HG03097 (cell line): ENCODE measurements at regions not wholly inside any gene's neighbourhood (a gene's known extent, or its start where the extent isn't known, plus 50 kb on each side); places are given as distances from the start of the nearest gene placed in this dataset.
"Not testable (repeated sequence)": the region's sequence is repeated elsewhere in the genome, so short reads cannot be mapped to it uniquely, and the experiment has no call there.

ENCODE experiments used
- ATAC-seq: cut with Tn5 transposase; IDR thresholded peaks from one replicate; pipeline ENCODE4 v1.9.1; 2021; ENCODE audit not compliant: unreplicated experiment, low FRiP score

DNA sequence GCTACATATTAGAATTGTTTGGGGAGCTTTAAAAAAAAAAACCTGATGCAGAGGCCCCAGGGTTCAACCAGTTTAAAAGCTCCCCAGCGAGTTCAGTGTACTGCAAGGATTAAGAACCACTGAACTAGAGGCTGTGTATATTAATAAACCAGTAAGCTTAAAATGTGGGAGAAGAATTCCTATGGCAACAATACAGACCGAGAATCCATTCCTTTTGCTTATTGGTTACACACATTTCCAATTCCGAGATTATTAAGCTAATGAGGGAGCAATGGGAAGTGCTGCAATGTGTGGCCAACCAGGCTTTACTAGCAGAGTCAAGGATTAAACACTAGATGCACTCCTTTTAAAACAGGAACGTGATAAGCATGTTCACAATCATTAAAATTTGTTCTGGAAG is 204.4 kb downstream of the TDRD15 start:
- no peak for ATAC-seq

DNA sequence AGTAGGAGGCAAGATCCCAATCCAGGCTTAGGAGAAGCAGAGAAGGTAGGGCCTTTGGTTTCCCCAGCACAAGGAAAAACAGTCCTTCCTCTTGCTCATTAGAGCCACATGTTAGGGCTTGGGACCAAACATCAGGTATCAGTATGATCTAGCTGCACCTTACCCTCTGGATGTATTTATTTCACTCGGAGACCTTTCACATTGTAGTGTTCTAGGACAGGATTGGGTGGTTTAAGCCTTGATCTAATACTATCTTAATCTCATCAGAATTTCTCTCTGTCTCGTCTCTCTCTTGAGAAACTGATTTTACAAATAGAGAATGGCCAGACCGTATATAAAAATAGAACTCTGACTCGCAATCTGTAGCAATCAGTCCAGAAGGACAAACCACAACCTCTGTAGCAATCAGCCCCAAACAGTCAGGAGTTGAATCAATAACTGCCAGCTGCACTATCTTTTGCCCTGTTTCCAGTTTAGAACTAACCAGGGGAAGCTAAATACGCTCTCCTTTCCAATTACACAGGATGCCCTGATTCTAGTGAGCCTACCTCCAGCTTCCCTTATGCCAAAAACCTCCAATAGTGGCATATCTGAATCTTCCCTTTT is 207.1 kb downstream of the TDRD15 start:
- ATAC-seq: no peak

DNA sequence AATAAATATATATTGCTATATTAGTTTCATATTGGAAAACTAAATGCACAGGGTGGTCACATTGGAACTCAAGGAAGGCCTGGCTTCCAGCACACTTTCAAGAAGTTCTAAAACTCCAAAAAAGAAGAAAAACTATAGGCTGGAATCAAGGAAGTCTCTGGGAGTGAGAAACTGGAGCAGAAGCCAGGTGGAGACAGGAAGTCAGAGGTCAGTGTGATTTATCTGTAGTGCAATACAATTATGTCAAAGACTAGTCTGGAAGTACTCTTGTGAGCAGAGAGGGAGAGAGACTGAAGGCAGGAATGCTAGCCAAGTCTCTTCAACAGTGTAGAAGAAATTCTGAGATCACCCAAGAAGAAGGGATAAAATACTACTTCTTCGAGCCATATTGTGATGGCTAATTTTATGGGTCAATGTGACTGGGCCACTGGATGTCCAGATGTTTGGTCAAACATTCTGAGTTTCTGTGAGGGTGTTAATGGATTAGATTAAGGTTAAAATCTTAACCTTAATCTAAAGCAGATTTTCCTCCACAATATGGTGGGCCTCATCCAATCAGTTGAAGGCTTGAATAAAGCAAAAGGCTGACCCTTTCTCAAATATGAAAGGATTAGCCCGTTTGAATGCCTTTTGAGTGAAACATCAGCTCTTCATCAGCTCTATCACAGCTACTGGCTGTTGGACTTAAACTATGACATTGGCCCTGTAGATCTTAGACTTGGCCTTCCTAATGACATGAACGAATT is 208.0 kb downstream of the TDRD15 start:
- ATAC-seq: no peak

DNA sequence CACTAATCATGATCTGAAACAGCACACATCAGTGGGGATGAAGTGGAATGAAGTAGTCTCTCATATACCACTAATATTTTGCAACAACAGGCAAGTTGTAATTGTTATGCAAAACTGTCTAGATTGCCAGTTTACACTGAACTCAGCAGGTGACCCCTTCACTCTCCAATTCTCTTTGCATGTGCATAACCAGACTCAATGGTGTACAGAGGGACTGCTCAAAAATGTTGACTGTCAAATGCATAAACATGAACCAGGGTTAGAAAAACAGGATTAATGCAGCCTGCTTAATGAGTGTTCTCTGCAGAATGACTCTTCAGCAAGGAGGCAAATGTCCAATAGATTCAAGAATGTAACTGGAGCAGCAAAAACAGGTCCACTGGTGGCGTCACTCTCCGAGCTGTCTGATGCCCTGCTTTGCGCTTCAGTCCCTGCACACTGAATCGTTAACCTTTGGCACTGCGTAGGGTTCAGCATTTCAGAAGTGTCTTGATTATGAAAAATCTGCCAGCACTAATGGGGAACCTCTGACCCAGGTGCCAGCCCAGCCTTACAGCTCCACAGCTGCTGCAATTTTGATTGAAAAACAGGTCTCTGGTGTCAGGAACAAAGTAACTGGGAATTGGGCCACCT is 209.3 kb downstream of the TDRD15 start:
- no peak for ATAC-seq

DNA sequence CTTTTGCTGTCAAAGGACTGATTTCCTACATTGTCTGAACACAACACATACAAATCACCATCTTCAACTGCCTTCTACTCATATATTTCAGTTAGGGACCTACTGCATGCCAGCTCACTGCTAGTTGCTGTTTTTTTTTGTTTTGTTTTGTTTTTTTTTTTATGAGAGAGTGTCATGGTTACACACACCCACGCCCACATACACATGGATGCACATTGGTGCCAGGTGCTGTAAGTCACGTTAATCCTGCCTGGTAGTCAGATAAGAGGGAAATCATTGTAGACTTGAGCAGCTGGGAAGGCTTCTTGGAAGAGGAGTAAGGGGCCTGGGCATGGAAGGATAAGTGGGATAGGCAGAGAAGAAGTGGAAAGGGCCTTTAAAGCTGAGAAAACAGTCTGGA is 209.9 kb downstream of the TDRD15 start:
- no peak for ATAC-seq

DNA sequence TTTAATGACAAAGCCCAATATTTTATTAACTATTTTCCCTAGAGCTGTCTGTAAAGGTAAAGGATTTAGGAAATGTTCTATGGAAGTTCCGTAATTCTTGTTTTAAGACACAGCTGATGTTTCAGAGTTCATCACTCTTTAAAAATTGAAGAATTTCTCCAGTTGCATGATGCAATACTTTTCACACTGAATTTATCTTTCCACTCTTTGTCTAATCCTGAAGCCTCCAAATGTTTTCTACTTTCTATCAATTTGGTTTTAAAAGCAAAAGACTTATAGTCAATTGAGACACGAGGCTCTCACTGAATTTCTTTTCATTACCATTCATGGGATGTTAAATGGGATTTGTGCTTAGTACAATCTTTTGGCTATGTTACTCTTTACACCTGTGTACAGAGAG is 223.2 kb downstream of the TDRD15 start:
- no peak for ATAC-seq

DNA sequence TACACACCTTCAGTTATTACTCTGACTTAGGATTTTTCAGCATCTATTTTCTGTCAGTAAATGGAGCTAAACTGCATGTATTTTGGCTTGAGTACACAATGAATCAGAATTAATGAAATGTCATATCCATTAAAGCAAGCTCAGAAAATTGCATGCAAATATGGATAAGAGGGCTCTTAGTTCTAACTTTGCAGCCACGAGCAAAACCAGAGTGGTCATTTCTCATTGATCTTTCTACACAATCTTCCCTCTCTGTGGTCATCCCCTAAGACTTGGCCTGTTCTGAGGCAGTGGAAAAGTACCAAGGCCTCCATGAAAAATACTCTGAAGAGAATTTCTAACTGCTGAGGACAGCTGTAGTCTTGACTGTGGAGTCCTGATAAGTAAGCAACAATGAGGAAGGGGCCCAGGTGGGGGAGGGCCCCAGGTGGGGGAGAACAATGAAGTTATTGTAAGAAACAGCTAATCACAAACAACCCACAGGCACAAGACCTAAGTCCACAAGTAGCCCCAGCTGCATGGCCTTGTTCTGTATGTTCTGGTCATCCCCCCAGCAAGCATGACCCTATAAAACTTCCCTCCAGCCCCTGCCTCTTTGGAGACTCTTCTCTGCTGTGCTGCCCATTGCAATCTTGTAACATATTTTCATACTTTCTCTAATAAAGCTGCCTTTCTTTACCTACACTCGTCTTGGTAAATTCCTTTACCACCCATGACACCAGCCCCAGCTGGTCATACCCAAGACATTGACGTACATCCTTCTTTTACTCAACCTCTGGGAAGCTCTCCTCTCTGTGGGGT is 230.3 kb downstream of the TDRD15 start:
- no peak for ATAC-seq

DNA sequence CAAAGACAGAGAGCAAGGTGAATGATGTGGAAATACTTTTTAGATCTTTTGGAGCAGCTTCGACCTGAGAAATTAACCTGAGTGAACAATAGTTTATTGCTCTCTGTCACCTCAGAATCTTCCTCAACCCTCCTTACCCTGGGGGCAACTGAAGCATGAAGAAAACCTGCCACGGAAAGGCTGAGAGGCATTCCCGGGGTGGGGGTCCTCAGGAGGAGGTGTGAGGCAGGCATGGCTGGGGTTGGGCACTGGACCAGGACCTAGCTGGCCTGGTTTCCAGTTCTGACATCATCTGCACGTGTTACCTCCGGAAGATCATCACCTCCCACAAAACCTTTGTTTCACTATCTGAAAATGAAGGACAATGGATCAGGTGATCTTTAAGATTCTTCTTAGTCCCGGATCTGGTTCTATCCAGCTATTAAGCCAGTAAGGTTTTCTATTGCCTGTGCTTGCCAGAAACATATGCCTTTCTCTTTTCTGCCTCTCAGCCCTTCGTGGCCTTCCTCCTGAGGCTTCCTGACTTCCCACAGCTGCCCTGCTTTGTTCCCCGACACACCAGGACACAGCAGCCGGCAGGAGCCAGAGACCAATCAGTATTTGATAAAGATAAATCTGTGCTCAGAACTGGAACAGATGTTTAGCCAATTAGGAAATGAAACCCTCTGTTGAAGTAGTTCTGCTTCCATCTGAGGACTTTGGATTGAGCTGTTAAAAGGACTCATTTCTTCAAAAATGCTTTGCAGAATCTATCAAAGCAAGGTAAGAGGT is 232.5 kb downstream of the TDRD15 start:
- ATAC-seq: no peak

DNA sequence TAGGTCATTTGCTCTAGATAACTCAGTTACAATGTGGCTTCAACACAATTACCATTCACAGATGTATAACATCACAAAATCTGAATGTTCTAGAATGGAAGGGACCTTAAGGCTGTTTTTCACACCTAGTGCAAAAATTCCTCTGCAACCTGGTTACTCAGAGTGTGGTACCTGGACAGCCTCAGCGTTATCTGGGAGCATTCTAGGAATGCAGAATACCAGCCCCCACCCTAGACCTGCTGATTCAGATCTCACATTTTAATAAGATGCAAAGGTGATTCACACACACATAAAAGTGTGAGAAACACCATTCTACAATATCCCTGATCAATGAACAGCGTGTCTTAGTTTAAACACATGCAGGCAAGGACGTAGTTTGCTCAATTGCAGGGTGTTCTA is 233.1 kb downstream of the TDRD15 start:
- no peak for ATAC-seq

DNA sequence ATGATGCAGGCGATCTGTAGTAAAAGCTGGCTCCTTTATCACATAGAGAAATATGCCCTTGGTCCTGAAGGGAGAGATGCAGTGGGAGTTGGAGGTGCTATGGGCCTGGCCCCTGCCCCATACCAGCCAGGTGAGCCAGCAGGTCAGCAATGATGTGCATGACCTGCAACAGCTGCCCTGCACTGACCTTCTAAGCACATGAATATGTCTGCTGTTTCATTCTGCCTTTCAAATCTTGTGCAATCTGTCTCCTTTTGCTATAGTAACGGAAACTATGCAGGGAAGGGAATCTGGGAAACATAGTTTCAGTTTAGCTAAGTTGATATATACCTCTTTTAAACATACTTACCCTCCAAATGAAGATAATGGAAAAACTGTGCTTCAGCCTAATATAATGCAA is 235.2 kb downstream of the TDRD15 start:
- no peak for ATAC-seq

DNA sequence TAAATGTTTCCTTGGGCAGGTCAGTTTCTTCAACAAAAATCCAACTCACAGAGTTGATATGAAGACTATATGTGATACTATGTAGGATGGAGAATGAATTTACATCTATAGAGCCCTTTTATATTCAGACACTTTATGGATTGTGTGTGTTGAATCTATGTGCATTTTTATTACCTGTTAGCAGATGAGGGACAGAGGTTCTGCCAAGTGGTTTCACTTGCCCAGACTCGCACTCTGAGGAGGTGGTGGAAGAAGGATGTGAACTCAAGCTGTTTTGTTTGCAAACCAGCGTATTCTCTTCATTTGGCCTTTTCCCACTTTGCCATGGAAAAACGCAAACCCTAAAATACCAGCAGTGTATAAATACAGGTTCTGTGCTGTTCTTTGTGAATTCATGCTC is 237.6 kb downstream of the TDRD15 start:
- no peak for ATAC-seq

DNA sequence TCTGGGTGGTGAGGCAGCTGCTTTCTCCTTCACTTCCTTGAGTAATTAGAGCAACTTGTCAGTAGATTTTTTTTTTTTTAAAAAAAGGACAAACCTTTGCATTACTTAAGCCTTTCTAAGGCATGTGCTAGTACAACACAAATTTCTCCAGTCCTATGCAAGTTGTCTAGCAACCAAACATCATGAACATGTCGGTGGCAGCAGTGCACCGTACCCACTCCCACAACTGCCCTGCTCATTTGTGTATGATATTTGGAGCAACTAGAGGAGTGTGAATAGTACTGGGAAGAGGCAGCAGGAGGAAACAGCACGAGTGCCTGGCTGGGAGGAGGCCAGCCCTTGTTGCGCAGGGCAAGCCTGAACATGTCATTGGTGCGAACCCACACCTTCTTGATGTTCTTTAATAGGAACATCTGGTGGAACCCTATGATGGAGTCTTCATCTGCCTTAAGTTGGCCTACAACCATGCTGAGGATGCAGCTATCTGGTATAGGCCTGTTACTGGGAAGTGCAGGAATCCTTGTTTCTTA is 238.3 kb downstream of the TDRD15 start:
- no peak for ATAC-seq

DNA sequence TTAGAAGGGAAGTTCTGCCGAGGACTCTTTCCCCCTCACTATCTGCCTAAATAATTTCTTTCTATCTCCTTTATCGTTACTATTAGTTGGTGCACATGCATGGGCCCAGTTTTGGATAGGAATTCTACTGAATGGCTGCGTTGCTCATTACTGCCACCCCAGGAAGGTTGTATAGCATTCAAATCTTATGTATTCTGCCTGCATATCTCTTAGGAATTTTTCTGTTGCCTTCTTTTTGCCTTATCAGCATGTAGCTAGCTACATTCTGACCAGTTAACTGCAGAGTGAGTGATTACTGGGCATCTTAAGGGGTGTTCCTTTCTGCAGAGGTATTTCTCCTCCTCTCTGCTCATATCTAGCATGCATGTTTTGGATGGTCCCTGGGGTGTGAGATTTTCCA is 239.6 kb downstream of the TDRD15 start:
- ATAC-seq: no peak

DNA sequence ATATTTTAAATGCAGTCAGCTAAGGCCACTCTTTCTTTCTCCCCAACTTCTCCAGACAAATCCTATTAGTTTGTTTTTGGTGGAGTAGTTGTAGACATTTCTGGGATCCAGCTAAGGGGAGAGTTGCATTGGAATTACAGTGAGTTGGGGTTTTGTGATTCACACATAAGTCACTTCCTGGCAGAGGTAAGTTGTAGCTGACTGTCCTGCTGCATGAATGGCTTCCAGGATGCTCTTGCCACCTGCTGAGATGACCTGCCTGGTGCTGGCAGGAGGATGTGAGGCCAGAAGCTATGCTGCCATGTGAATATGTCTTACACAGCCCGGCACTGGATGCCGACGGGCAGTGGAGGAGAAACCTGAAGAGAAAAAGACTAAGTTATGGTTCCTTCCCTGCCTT is 243.7 kb downstream of the TDRD15 start:
- no peak for ATAC-seq

DNA sequence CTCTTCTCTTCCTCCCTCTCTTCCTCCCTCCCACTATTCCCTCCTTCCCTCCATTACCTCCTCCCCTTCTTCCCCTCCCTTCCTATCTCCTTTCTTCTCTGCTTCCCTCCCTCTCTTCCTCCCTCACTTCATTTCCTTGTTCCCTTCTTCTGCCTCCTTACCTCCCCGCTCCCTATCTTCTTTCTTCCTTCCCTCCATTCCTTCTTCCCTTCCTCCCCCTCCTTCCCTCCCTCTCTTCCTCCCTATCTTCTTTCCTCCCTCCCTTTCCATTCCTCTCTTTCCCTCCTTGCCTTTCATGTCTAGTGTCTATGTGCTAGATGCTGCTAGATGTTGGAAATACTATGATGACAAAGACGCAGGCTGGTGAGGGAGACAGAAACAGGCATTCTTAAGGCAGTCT is 246.0 kb downstream of the TDRD15 start:
- no peak for ATAC-seq

DNA sequence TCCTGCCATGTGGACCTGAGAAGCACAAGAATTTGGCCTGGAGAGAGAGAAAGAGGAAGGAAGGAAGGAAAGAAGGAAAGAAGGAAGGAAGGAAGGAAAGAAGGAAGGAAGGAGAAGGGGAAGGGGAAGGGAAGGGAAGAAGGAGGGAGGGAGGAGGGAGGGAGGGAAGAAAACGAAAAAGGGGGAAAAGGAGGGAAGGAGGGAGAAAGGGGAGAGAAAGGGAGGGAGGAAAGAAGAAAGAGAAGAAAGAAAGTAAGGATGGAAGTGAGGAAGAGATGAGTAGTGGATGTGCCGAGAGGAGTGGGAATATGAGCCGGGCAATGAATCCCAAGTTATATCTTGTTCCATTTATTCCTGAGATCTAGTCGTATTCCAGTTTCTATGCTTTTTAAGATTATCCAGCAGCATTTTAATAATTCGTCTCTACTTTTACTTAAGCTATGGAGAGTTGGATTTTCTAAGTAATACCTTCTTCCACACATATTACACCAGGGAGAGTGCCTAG is 247.8 kb downstream of the TDRD15 start:
- no peak for ATAC-seq

DNA sequence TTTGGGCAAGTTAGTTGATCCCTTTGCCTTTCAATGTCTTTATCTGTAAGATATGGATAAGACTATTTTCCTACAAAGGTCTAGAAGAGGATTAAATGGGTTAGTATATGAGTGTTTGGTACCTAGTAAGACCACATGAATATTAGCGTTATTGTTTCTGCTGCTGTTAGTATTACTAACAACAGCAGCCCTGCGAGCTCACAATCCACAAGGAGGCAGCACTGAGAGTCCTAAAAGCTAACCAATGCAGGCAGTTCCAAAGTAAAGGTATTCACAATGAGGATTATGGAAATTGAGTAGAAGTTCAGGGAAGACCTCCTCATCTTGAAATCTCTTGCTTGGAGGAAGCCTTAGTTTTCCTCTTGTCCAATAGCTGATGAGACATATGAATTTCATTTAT is 248.9 kb downstream of the TDRD15 start:
- ATAC-seq: no peak

DNA sequence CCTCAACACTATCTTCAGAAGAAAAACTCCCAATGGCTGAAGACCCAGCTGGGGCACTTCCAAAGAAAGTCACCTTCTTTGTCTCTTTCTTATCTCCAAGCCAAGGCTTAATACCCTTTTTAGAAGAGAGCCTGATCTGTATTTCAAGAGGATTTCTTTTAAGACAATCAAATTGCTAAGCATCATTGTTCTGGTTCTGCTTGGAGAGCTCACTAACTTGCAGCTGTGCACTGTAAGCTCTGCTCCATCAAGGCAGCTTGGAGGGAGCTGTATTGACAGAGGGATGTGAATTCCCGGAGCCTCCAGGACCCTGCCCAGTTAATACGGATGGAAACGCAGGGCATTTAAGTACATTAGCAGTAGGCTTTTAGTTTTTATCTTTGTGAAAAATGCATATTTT is 253.1 kb downstream of the TDRD15 start:
- ATAC-seq: no peak

DNA sequence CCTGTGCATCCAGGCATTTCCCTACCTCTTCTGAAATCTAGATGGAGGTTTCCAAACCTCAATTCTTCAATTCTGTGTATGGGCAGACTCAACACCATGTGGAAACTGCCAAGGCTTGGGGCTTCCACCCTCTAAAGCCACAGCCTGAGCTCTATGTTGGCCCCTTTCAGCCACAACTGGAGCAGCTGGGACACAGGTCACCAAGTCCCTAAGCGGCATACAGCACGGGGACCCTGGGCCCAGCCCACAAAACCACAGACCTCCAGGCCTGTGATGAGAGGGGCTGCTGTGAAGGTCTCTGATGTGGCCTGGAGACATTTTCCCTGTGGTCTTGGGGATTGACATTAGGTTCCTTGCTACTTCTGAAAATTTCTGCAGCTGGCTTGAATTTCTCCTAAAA is 255.4 kb downstream of the TDRD15 start:
- ATAC-seq: no peak

DNA sequence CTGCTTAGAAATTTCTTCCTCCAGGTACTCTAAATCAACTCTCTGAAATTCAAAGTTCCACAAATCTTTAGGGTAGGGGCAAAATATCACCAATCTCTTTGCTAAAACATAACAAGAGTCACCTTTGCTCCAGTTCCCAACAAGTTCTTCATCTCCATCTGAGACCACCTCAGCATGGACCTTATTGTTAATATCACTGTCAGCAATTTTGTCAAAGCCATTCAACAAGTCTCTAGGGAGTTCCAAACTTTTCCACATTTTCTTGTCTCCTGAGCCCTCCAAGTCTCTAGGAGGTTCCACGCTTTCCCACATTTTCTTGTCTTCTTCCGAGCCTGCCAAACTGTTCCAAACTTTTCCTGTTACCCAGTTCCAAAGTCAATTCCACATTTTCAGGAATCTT is 255.9 kb downstream of the TDRD15 start:
- ATAC-seq: not testable (repeated sequence)
